GM21528 (cell line): ENCODE measurements at regions not wholly inside any gene's neighbourhood (a gene's known extent, or its start where the extent isn't known, plus 50 kb on each side); places are given as distances from the start of the nearest gene placed in this dataset.

Experiments used
- ATAC-seq: cut with Tn5 transposase; IDR thresholded peaks from one replicate; pipeline ENCODE4 v1.9.1; 2021; ENCODE audit warnings: mild to moderate bottlenecking, moderate library complexity; ENCODE audit not compliant: unreplicated experiment, low FRiP score

GRCh38 chr15:36361351-36361870 is 218.0 kb upstream of the CDIN1 start:
- no peak for ATAC-seq

GRCh38 chr15:36362509-36362915 is 216.9 kb upstream of the CDIN1 start:
- no peak for ATAC-seq

GRCh38 chr15:36363335-36363734 is 216.1 kb upstream of the CDIN1 start:
- ATAC-seq: no peak

GRCh38 chr15:36364377-36364776 is 215.0 kb upstream of the CDIN1 start:
- no peak for ATAC-seq

- no peak for ATAC-seq
Observed at GRCh38 chr15:36365963-36366362, 213.5 kb upstream of the CDIN1 start.

- ATAC-seq: no peak
Observed at GRCh38 chr15:36370051-36370730, 209.2 kb upstream of the CDIN1 start.

- ATAC-seq: no peak
Observed at GRCh38 chr15:36370731-36371112, 208.7 kb upstream of the CDIN1 start.

GRCh38 chr15:36371509-36371908 is 207.9 kb upstream of the CDIN1 start:
- ATAC-seq: no peak

- no peak for ATAC-seq
Observed at GRCh38 chr15:36372968-36373367, 206.5 kb upstream of the CDIN1 start.

GRCh38 chr15:36373550-36373949 is 205.9 kb upstream of the CDIN1 start:
- no peak for ATAC-seq

- no peak for ATAC-seq
Observed at GRCh38 chr15:36389107-36389506, 190.3 kb upstream of the CDIN1 start.

- ATAC-seq: no peak
Observed at GRCh38 chr15:36390491-36390890, 188.9 kb upstream of the CDIN1 start.

- no peak for ATAC-seq
Observed at GRCh38 chr15:36392676-36393266, 186.7 kb upstream of the CDIN1 start.

GRCh38 chr15:36398212-36398611 is 181.2 kb upstream of the CDIN1 start:
- no peak for ATAC-seq

- no peak for ATAC-seq
Observed at GRCh38 chr15:36399276-36399675, 180.2 kb upstream of the CDIN1 start.

- ATAC-seq: no peak
Observed at GRCh38 chr15:36400936-36401585, 178.4 kb upstream of the CDIN1 start.

- no peak for ATAC-seq
Observed at GRCh38 chr15:36401586-36401966, 177.8 kb upstream of the CDIN1 start.

- no peak for ATAC-seq
Observed at GRCh38 chr15:36403351-36403750, 176.1 kb upstream of the CDIN1 start.

- no peak for ATAC-seq
Observed at GRCh38 chr15:36406366-36406765, 173.1 kb upstream of the CDIN1 start.

- no peak for ATAC-seq
Observed at GRCh38 chr15:36406911-36407310, 172.5 kb upstream of the CDIN1 start.

- ATAC-seq: no peak
Observed at GRCh38 chr15:36407647-36408046, 171.8 kb upstream of the CDIN1 start.

- ATAC-seq: no peak
Observed at GRCh38 chr15:36409819-36410218, 169.6 kb upstream of the CDIN1 start.
